HepG2 (cell line): ENCODE measurements at regions not wholly inside any gene's neighbourhood (a gene's known extent, or its start where the extent isn't known, plus 50 kb on each side); places are given as distances from the start of the nearest gene placed in this dataset.

ENCODE experiments used
- ATAC-seq: fragments of 200-7000 bp; cut with Tn5 transposase; 3 replicates; pipeline ENCODE4 v1.9.1; 2020; ENCODE audit warnings: mild to moderate bottlenecking, moderate library complexity
- BruUV-seq: library from RNA; stranded (reverse); fragments of 400-500 nt; replicated peaks from 2 replicates; lab custom pipeline; 2021; lab: Mats Ljungman, UMichigan
- CTCF ChIA-PET: fragments of 300-600 bp; formaldehyde crosslinking; extraction: SDS; loops from one replicate; lab custom pipeline; 2021; ENCODE audit warnings: low total read pairs, inconsistent platforms, low intra/inter-chr PET ratio; lab: Yijun Ruan, JAX
- POLR2A ChIA-PET: fragments of 350-600 bp; sonication (Branson Sonifier 250); formaldehyde crosslinking; loops from one replicate; lab custom pipeline; 2020; ENCODE audit warnings: antibody characterized with exemption, inconsistent platforms; lab: Yijun Ruan, JAX
- DNase-seq: peaks from one replicate; pipeline ENCODE4 v3.0.0-alpha.2; 2015; ENCODE audit warnings: low spot score
- FAIRE-seq: peaks from 3 replicates; lab custom pipeline; 2011; peaks lifted over from hg19 to GRCh38; lab: Jason Lieb, UNC
- H2AFZ ChIP-seq: one replicate; pipeline ENCODE4 v1.6.1; 2011; ENCODE audit warnings: low read length, inconsistent platforms
- H3K27ac ChIP-seq: fragments of 300-600 bp; 3 replicates; pipeline ENCODE4 v1.8.0; 2011; ENCODE audit warnings: mixed run types, mild to moderate bottlenecking, mixed read lengths, low read length, inconsistent platforms; ENCODE audit not compliant: insufficient read depth; ENCODE audit errors: extremely low read length
- H3K27me3 ChIP-seq, 2 experiments: fragments of 200-600 bp in 1 of 2; 2 replicates in 1 of 2; 3 replicates in 1 of 2; pipeline versions ENCODE4 v1.6.0 to v1.8.0; 2011; ENCODE audit warnings: low read length in 2 of 2, mild to moderate bottlenecking in 2 of 2, moderate library complexity in 2 of 2, inconsistent platforms in 1 of 2; ENCODE audit not compliant: insufficient read depth in 2 of 2, control insufficient read depth in 1 of 2
- H3K36me3 ChIP-seq, 2 experiments: fragments of 200-600 bp in 1 of 2; replicated peaks in 1 of 2; 2 replicates in 1 of 2; 3 replicates in 1 of 2; pipeline versions ENCODE4 v1.5.1 to v1.8.0; 2011; ENCODE audit warnings: low read length in 2 of 2, inconsistent platforms in 1 of 2; ENCODE audit not compliant: insufficient read depth in 2 of 2, control insufficient read depth in 1 of 2
- H3K4me1 ChIP-seq: 2 replicates; pipeline ENCODE4 v1.5.1; 2012; ENCODE audit warnings: low read length, inconsistent platforms; ENCODE audit not compliant: insufficient read depth
- H3K4me2 ChIP-seq: 2 replicates; pipeline ENCODE4 v1.6.0; 2011; ENCODE audit warnings: low read depth, low read length, inconsistent platforms
- H3K4me3 ChIP-seq, 3 experiments: fragments of 200-600 bp in 1 of 3; sonication (generic), shearing (Covaris generic) in 1 of 3; replicated peaks in 1 of 3; 2 replicates each; pipeline ENCODE4 v1.5.1; 2011 to 2016; ENCODE audit warnings: low read length in 3 of 3, inconsistent platforms in 2 of 3, low read depth in 2 of 3, mild to moderate bottlenecking in 2 of 3, control low read depth in 1 of 3, mixed read lengths in 1 of 3; ENCODE audit not compliant: insufficient read depth in 1 of 3
- H3K79me2 ChIP-seq: one replicate; pipeline ENCODE4 v1.6.1; 2011; ENCODE audit warnings: low read length, inconsistent platforms; ENCODE audit not compliant: insufficient read depth
- H3K9ac ChIP-seq: 2 replicates; pipeline ENCODE4 v1.6.0; 2011; ENCODE audit warnings: mild to moderate bottlenecking, low read depth, low read length, inconsistent platforms; ENCODE audit not compliant: insufficient read depth
- H3K9me3 ChIP-seq: 2 replicates; pipeline ENCODE4 v1.5.1; 2012; ENCODE audit warnings: mild to moderate bottlenecking, low read length
- H4K20me1 ChIP-seq: 2 replicates; pipeline ENCODE4 v1.6.0; 2011; ENCODE audit warnings: inconsistent platforms, mild to moderate bottlenecking, low read length, moderate library complexity; ENCODE audit not compliant: insufficient read depth
- ADNP ChIP-seq: sonication (generic); formaldehyde crosslinking; IDR thresholded peaks from 2 replicates; pipeline ENCODE4 v1.4.0; 2020; ENCODE audit warnings: missing genetic modification reagents
- EEA1 ChIP-seq: sonication (generic); formaldehyde crosslinking; IDR thresholded peaks from 2 replicates; pipeline ENCODE4 v1.5.1; 2020; ENCODE audit warnings: mild to moderate bottlenecking, missing genetic modification reagents, borderline replicate concordance
- EHMT2 ChIP-seq: fragments of 200-600 bp; sonication (generic); IDR thresholded peaks from 2 replicates; pipeline ENCODE4 v1.7.0; 2017; ENCODE audit warnings: antibody characterized with exemption, low read depth, low read length, borderline replicate concordance
- EZH2 ChIP-seq: conservative IDR thresholded peaks from 2 replicates; pipeline ENCODE4 v1.6.1; 2012; ENCODE audit warnings: mild to moderate bottlenecking, low read depth, low read length, moderate library complexity
- MAZ ChIP-seq, 2 experiments: sonication (generic) in 1 of 2; formaldehyde crosslinking in 1 of 2; IDR thresholded peaks; 2 replicates each; pipeline versions ENCODE4 v1.5.0 to v1.6.1; 2012 to 2020; ENCODE audit warnings: low read depth in 2 of 2, mild to moderate bottlenecking in 2 of 2, borderline replicate concordance in 1 of 2, improper control_type of control experiment in 1 of 2, low read length in 1 of 2, missing genetic modification reagents in 1 of 2, moderate library complexity in 1 of 2
- MLX ChIP-seq: IDR thresholded peaks from 2 replicates; pipeline ENCODE4 v1.6.1; 2016
- PRMT3 ChIP-seq: sonication (generic); formaldehyde crosslinking; IDR thresholded peaks from 2 replicates; pipeline ENCODE4 v1.8.1; 2022; ENCODE audit warnings: low read depth, mild to moderate bottlenecking, moderate library complexity, missing genetic modification reagents, borderline replicate concordance
- SKI ChIP-seq: fragments of 450-650 bp; IDR thresholded peaks from one replicate; pipeline ENCODE4 v1.6.1; 2018; ENCODE audit warnings: mild to moderate bottlenecking; ENCODE audit not compliant: partially characterized antibody
- WIZ ChIP-seq: sonication (generic); formaldehyde crosslinking; IDR thresholded peaks from 2 replicates; pipeline ENCODE4 v1.5.1; 2020; ENCODE audit warnings: mild to moderate bottlenecking, missing genetic modification reagents
- XRCC5 ChIP-seq: fragments of 200-400 bp; formaldehyde crosslinking; optimal IDR thresholded peaks from 2 replicates; pipeline ENCODE3; 2017; ENCODE audit warnings: mild to moderate bottlenecking, low read length
- ZKSCAN1 ChIP-seq: fragments of 150-350 bp; IDR thresholded peaks from 2 replicates; pipeline ENCODE4 v1.6.1; 2014; ENCODE audit warnings: low read length
- ZNF18 ChIP-seq: sonication (generic); formaldehyde crosslinking; IDR thresholded peaks from 2 replicates; pipeline ENCODE4 v1.8.0; 2022; ENCODE audit warnings: mild to moderate bottlenecking, missing genetic modification reagents; ENCODE audit not compliant: insufficient replicate concordance
- ZNF709 ChIP-seq: sonication (generic); formaldehyde crosslinking; IDR thresholded peaks from 2 replicates; pipeline ENCODE4 v1.5.0; 2020; ENCODE audit warnings: mild to moderate bottlenecking, missing genetic modification reagents
- ZNF720 ChIP-seq: sonication (generic); formaldehyde crosslinking; IDR thresholded peaks from 2 replicates; pipeline ENCODE4 v1.4.0; 2020; ENCODE audit warnings: missing genetic modification reagents
- WGBS: methylation state at CpG from one replicate; pipeline ENCODE4 v1.1.6; 2017; ENCODE audit warnings: low lambda C conversion rate; 5-methylcytosine and 5-hydroxymethylcytosine counted together
- in situ Hi-C: cut with HindIII; loops from 2 replicates; pipeline ENCODE4 v1.10.0; 2017; ENCODE audit warnings: low pct_unique_long_range_greater_than_20kb; ENCODE audit not compliant: extremely low pct_ligation_motif_present
- intact Hi-C: fragments of 100-400 bp; cut with micrococcal nuclease; formaldehyde crosslinking; loops from one replicate; pipeline ENCODE4 v1.10.0; 2022; ENCODE audit not compliant: unreplicated experiment

GRCh38 chr9:73558471-73558870 lies 406.8 kb downstream of the ANXA1 start (continued):
- TF ChIP-seq PRMT3 (no peak), ZNF709 (CRISPR knock-in tag) (no peak), ADNP (CRISPR knock-in tag) (no peak), ZKSCAN1 (no peak), MLX (CRISPR knock-in tag) (no peak), MAZ (IDR thresholded peaks at IDR 0.05; ENCODE audit: borderline replicate concordance, low read depth, low read length) (no peak), MAZ (CRISPR knock-in tag; IDR thresholded peaks at IDR 0.05; ENCODE audit: low read depth) (no peak)

GRCh38 chr9:73565026-73565425 lies 413.4 kb downstream of the ANXA1 start:
- no peaks in the 10 kb centered on the region for H3K36me3 ChIP-seq
- TF ChIP-seq WIZ (CRISPR knock-in tag), result no peak
- no peak for TF ChIP-seq ZNF720
- TF ChIP-seq SKI, result no peak
- TF ChIP-seq ZNF18 (CRISPR knock-in tag), result no peak
- TF ChIP-seq XRCC5, result no peak
- TF ChIP-seq EEA1 (CRISPR knock-in tag), result no peak
- TF ChIP-seq EZH2, result no peak
- TF ChIP-seq EHMT2, result no peak

More at GRCh38 chr9:73565026-73565425, 413.4 kb downstream of the ANXA1 start:
- POLR2A ChIA-PET, result no interaction called here
- H4K20me1 ChIP-seq, result no peaks in the 10 kb centered on the region
- no peak overlapping the region for H3K27ac ChIP-seq
- no peaks in the 10 kb centered on the region for H3K27me3 ChIP-seq
- H3K4me3 ChIP-seq, result no peak overlapping the region
- ATAC-seq (no peak), FAIRE-seq (no peak), DNase-seq (no peak)
- no peak overlapping the region for H2AFZ ChIP-seq
- H3K9ac ChIP-seq, result no peak overlapping the region
- BruUV-seq, result no TSS peak
- in situ Hi-C loops (loop anchor here (10.0 kb wide), 2 partner anchors 290 to 360 kb away; no protein-coding TSS in a partner anchor), intact Hi-C loops (loop anchor here (5.0 to 10.0 kb wide), 3 partner anchors 90 to 210 kb away; no protein-coding TSS in a partner anchor)
- no peaks in the 10 kb centered on the region for H3K9me3 ChIP-seq
- no peaks in the 10 kb centered on the region for H3K79me2 ChIP-seq
- CTCF ChIA-PET, result interaction anchor here (1.7 to 2.3 kb wide), 2 partner anchors 295 to 364 kb away, joined by 12 to 18 read pairs; no protein-coding TSS in a partner anchor
- no peak overlapping the region for H3K4me2 ChIP-seq
- peaks cover 9% of the 10 kb centered on the region; the same call in 1 of the 2 replicates for H3K4me1 ChIP-seq
- WGBS, result 15% methylated on average over 4 of the region's 4 CpGs
